ENCODE measurements at regions not wholly inside any gene's neighbourhood (a gene's known extent, or its start where the extent isn't known, plus 50 kb on each side); places are given as distances from the start of the nearest gene placed in this dataset.

- H3K4me1 Mint-ChIP-seq (ENCODE audit: low read depth), result peaks cover 63% of the 10 kb centered on the region
- no peak for DNase-seq (ENCODE audit: low spot score)
- intact Hi-C loops (cut with micrococcal nuclease), result loop anchor here (1.0 kb wide), 1 partner anchor 9 kb away; no protein-coding TSS in a partner anchor
- H3K4me3 Mint-ChIP-seq (ENCODE audit: low read depth), result no peak overlapping the region
- H3K27ac Mint-ChIP-seq, result peak overlapping the region; percentile 20
- no peaks in the 10 kb centered on the region for H3K27me3 Mint-ChIP-seq (ENCODE audit: low read depth)
- H3K36me3 Mint-ChIP-seq (ENCODE audit: low read depth), result peaks cover 19% of the 10 kb centered on the region
- peaks cover 22% of the 10 kb centered on the region for H3K9me3 Mint-ChIP-seq
These were observed 87.1 kb upstream of the IKZF1 start for GRCh38 chr7:50217401-50217800.

- no peaks in the 10 kb centered on the region for H3K27me3 Mint-ChIP-seq (ENCODE audit: low read depth)
- peaks cover 14% of the 10 kb centered on the region for H3K9me3 Mint-ChIP-seq
- H3K27ac Mint-ChIP-seq, result no peak overlapping the region
- intact Hi-C loops (cut with micrococcal nuclease), result loop anchor here (1.0 kb wide), 1 partner anchor 10 kb away; no protein-coding TSS in a partner anchor
- H3K4me1 Mint-ChIP-seq (ENCODE audit: low read depth), result peaks cover 70% of the 10 kb centered on the region
- DNase-seq (ENCODE audit: low spot score), result no peak
- H3K36me3 Mint-ChIP-seq (ENCODE audit: low read depth), result peaks cover 16% of the 10 kb centered on the region
- no peak overlapping the region for H3K4me3 Mint-ChIP-seq (ENCODE audit: low read depth)
These were observed 87.9 kb upstream of the IKZF1 start for GRCh38 chr7:50216626-50217025.

- Mint-ChIP-seq H3K36me3 (ENCODE audit: low read depth) (peaks cover 10% of the 10 kb centered on the region), H3K9me3 (no peaks in the 10 kb centered on the region), H3K27me3 (ENCODE audit: low read depth) (no peaks in the 10 kb centered on the region), H3K27ac (peak overlapping the region; percentile 25), H3K4me3 (ENCODE audit: low read depth) (no peak overlapping the region), H3K4me1 (ENCODE audit: low read depth) (peaks cover 80% of the 10 kb centered on the region)
- no peak for DNase-seq (ENCODE audit: low spot score)
- intact Hi-C loops (cut with micrococcal nuclease), result no loop called here
These were observed 89.7 kb upstream of the IKZF1 start for GRCh38 chr7:50214771-50215170.

- Mint-ChIP-seq H3K27me3 (ENCODE audit: low read depth) (no peaks in the 10 kb centered on the region), H3K4me1 (ENCODE audit: low read depth) (peaks cover 83% of the 10 kb centered on the region), H3K36me3 (ENCODE audit: low read depth) (peaks cover 10% of the 10 kb centered on the region), H3K9me3 (no peaks in the 10 kb centered on the region), H3K4me3 (ENCODE audit: low read depth) (no peak overlapping the region), H3K27ac (peak overlapping the region; percentile 92)
- no peak for DNase-seq (ENCODE audit: low spot score)
- intact Hi-C loops (cut with micrococcal nuclease), result no loop called here
These were observed 90.3 kb upstream of the IKZF1 start for GRCh38 chr7:50214126-50214670.

- no peaks in the 10 kb centered on the region for H3K27me3 Mint-ChIP-seq (ENCODE audit: low read depth)
- H3K4me3 Mint-ChIP-seq (ENCODE audit: low read depth), result peak overlapping the region; percentile 14
- H3K27ac Mint-ChIP-seq, result peak overlapping the region; percentile 92
- peaks cover 10% of the 10 kb centered on the region for H3K36me3 Mint-ChIP-seq (ENCODE audit: low read depth)
- DNase-seq (ENCODE audit: low spot score), result no peak
- intact Hi-C loops (cut with micrococcal nuclease), result no loop called here
- H3K4me1 Mint-ChIP-seq (ENCODE audit: low read depth), result peaks cover 84% of the 10 kb centered on the region
- H3K9me3 Mint-ChIP-seq, result no peaks in the 10 kb centered on the region
These were observed 90.9 kb upstream of the IKZF1 start for GRCh38 chr7:50213622-50214017.

GRCh38 chr7:50212666-50213621 is 91.6 kb upstream of the IKZF1 start:
- H3K4me1 Mint-ChIP-seq (ENCODE audit: low read depth), result peaks cover 90% of the 10 kb centered on the region
- peak overlapping the region; percentile 64 for H3K4me3 Mint-ChIP-seq (ENCODE audit: low read depth)
- H3K9me3 Mint-ChIP-seq, result no peaks in the 10 kb centered on the region
- intact Hi-C loops (cut with micrococcal nuclease), result loop anchor here (1.0 kb wide), 1 partner anchor 13 kb away; no protein-coding TSS in a partner anchor
- no peak for DNase-seq (ENCODE audit: low spot score)
- peaks cover 10% of the 10 kb centered on the region for H3K36me3 Mint-ChIP-seq (ENCODE audit: low read depth)
- peak overlapping the region; percentile 92 for H3K27ac Mint-ChIP-seq
- no peaks in the 10 kb centered on the region for H3K27me3 Mint-ChIP-seq (ENCODE audit: low read depth)

- Mint-ChIP-seq H3K36me3 (ENCODE audit: low read depth) (peaks cover 10% of the 10 kb centered on the region), H3K4me3 (ENCODE audit: low read depth) (no peak overlapping the region), H3K4me1 (ENCODE audit: low read depth) (peaks cover 90% of the 10 kb centered on the region), H3K9me3 (no peaks in the 10 kb centered on the region), H3K27me3 (ENCODE audit: low read depth) (no peaks in the 10 kb centered on the region), H3K27ac (peak overlapping the region; percentile 92)
- intact Hi-C loops (cut with micrococcal nuclease), result loop anchor here (1.0 kb wide), 1 partner anchor 14 kb away; no protein-coding TSS in a partner anchor
- no peak for DNase-seq (ENCODE audit: low spot score)
These were observed 92.5 kb upstream of the IKZF1 start for GRCh38 chr7:50212016-50212325.

- Mint-ChIP-seq H3K4me1 (ENCODE audit: low read depth) (peaks cover 94% of the 10 kb centered on the region), H3K4me3 (ENCODE audit: low read depth) (peak overlapping the region; percentile 60), H3K36me3 (ENCODE audit: low read depth) (peaks cover 10% of the 10 kb centered on the region), H3K9me3 (no peaks in the 10 kb centered on the region), H3K27me3 (ENCODE audit: low read depth) (no peaks in the 10 kb centered on the region), H3K27ac (peak overlapping the region; percentile 92)
- intact Hi-C loops (cut with micrococcal nuclease), result loop anchor here (1.0 kb wide), 1 partner anchor 15 kb away; no protein-coding TSS in a partner anchor
- no peak for DNase-seq (ENCODE audit: low spot score)
These were observed 93.1 kb upstream of the IKZF1 start for GRCh38 chr7:50211130-50212015.

- no peaks in the 10 kb centered on the region for H3K9me3 Mint-ChIP-seq
- peaks cover 8% of the 10 kb centered on the region for H3K36me3 Mint-ChIP-seq (ENCODE audit: low read depth)
- H3K4me1 Mint-ChIP-seq (ENCODE audit: low read depth), result peaks cover 94% of the 10 kb centered on the region
- peak overlapping the region; percentile 60 for H3K4me3 Mint-ChIP-seq (ENCODE audit: low read depth)
- peak overlapping the region; percentile 92 for H3K27ac Mint-ChIP-seq
- intact Hi-C loops (cut with micrococcal nuclease), result loop anchor here (1.0 kb wide), 2 partner anchors 55 to 99 kb away; no protein-coding TSS in a partner anchor
- DNase-seq (ENCODE audit: low spot score), result no peak
- H3K27me3 Mint-ChIP-seq (ENCODE audit: low read depth), result no peaks in the 10 kb centered on the region
These were observed 93.8 kb upstream of the IKZF1 start for GRCh38 chr7:50210706-50211115.

GRCh38 chr7:50209461-50210135 is 94.9 kb upstream of the IKZF1 start:
- intact Hi-C loops (cut with micrococcal nuclease), result loop anchor here (1.0 to 2.0 kb wide), 5 partner anchors 53 to 188 kb away; no protein-coding TSS in a partner anchor
- no peak for DNase-seq (ENCODE audit: low spot score)
- Mint-ChIP-seq H3K36me3 (ENCODE audit: low read depth) (peaks cover 4% of the 10 kb centered on the region), H3K27me3 (ENCODE audit: low read depth) (no peaks in the 10 kb centered on the region), H3K4me3 (ENCODE audit: low read depth) (peak overlapping the region; percentile 1), H3K9me3 (no peaks in the 10 kb centered on the region), H3K4me1 (ENCODE audit: low read depth) (peaks cover 93% of the 10 kb centered on the region), H3K27ac (peak overlapping the region; percentile 92)

GRCh38 chr7:50208378-50208982 is 96.0 kb upstream of the IKZF1 start:
- peak overlapping the region; percentile 94 for H3K27ac Mint-ChIP-seq
- H3K36me3 Mint-ChIP-seq (ENCODE audit: low read depth), result peaks cover 4% of the 10 kb centered on the region
- H3K27me3 Mint-ChIP-seq (ENCODE audit: low read depth), result no peaks in the 10 kb centered on the region
- no peak for DNase-seq (ENCODE audit: low spot score)
- H3K4me1 Mint-ChIP-seq (ENCODE audit: low read depth), result peaks cover 93% of the 10 kb centered on the region
- no peaks in the 10 kb centered on the region for H3K9me3 Mint-ChIP-seq
- intact Hi-C loops (cut with micrococcal nuclease), result loop anchor here (2.0 kb wide), 1 partner anchor 52 kb away; no protein-coding TSS in a partner anchor
- peak overlapping the region; percentile 45 for H3K4me3 Mint-ChIP-seq (ENCODE audit: low read depth)
